ENCODE measurements at regions not wholly inside any gene's neighbourhood (a gene's known extent, or its start where the extent isn't known, plus 50 kb on each side); places are given as distances from the start of the nearest gene placed in this dataset.

DNA sequence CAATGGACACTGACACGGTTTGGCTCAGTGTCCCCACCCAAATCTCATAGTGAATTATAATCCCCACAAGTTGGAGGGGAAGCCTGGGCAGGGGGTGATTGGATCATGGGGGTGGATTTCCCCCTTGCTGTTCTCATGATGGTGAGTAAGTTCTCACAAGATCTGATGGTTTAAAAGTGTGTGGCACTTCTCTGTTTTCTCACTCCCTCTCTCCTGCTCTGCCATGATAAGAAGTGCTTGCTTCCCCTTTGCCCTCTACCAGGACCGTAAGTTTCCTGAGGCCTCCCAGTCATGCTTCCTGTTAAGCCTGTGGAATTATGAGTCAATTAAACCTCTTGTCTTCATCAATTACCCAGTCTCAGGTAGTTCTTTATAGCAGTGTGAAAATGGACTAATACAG, 115.8 kb upstream of the KIF2A start (continued):
- TF ChIP-seq ATF2 (IDR thresholded peaks at IDR 0.05; ENCODE audit: low read length) (no peak), POU5F1 (IDR thresholded peaks at IDR 0.05; ENCODE audit: low read depth, low read length) (no peak)
- TF ChIP-seq, protein P1, sequence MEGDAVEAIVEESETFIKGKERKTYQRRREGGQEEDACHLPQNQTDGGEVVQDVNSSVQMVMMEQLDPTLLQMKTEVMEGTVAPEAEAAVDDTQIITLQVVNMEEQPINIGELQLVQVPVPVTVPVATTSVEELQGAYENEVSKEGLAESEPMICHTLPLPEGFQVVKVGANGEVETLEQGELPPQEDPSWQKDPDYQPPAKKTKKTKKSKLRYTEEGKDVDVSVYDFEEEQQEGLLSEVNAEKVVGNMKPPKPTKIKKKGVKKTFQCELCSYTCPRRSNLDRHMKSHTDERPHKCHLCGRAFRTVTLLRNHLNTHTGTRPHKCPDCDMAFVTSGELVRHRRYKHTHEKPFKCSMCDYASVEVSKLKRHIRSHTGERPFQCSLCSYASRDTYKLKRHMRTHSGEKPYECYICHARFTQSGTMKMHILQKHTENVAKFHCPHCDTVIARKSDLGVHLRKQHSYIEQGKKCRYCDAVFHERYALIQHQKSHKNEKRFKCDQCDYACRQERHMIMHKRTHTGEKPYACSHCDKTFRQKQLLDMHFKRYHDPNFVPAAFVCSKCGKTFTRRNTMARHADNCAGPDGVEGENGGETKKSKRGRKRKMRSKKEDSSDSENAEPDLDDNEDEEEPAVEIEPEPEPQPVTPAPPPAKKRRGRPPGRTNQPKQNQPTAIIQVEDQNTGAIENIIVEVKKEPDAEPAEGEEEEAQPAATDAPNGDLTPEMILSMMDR (IDR thresholded peaks at IDR 0.05; ENCODE audit: control extremely low read depth in 1 of 3, insufficient read depth in 1 of 3, low read depth in 1 of 3, low read length in 3 of 3): no peak
